ENCODE measurements at regions not wholly inside any gene's neighbourhood (a gene's known extent, or its start where the extent isn't known, plus 50 kb on each side); places are given as distances from the start of the nearest gene placed in this dataset.

- Histone ChIP-seq H3K4me1 (ENCODE audit: low read depth) (no peaks in the 10 kb centered on the region), H3K27ac (no peak overlapping the region), H3K36me3 (no peaks in the 10 kb centered on the region), H3K4me3 (no peak overlapping the region), H3K27me3 (no peaks in the 10 kb centered on the region), H3K9me3 (ENCODE audit: low read depth) (no peaks in the 10 kb centered on the region)
- no peak for TF ChIP-seq CTCF (IDR thresholded peaks at IDR 0.05; ENCODE audit: low read depth, low read length)
- DNase-seq (ENCODE audit: low read depth in 1 of 2, low spot score in 1 of 2), result no peak
These were observed 186.4 kb downstream of the RNF152 start for GRCh38 chr18:61706276-61706915.

- Histone ChIP-seq H3K9me3 (ENCODE audit: low read depth) (no peaks in the 10 kb centered on the region), H3K27ac (no peak overlapping the region), H3K4me1 (ENCODE audit: low read depth) (no peaks in the 10 kb centered on the region), H3K36me3 (no peaks in the 10 kb centered on the region), H3K27me3 (no peaks in the 10 kb centered on the region), H3K4me3 (no peak overlapping the region)
- DNase-seq (ENCODE audit: low read depth in 1 of 2, low spot score in 1 of 2), result peak in 1 of 2 donors; percentile 75
- no peak for TF ChIP-seq CTCF (IDR thresholded peaks at IDR 0.05; ENCODE audit: low read depth, low read length)
These were observed 189.3 kb downstream of the RNF152 start for GRCh38 chr18:61703508-61703907.

GRCh38 chr18:61702007-61702406, 190.8 kb downstream of the RNF152 start:
- no peaks in the 10 kb centered on the region for H3K36me3 ChIP-seq
- DNase-seq (ENCODE audit: low read depth in 1 of 2, low spot score in 1 of 2), result peak in 1 of 2 donors; percentile 46
- H3K4me3 ChIP-seq, result no peak overlapping the region
- TF ChIP-seq CTCF (IDR thresholded peaks at IDR 0.05; ENCODE audit: low read depth, low read length), result no peak
- no peaks in the 10 kb centered on the region for H3K9me3 ChIP-seq (ENCODE audit: low read depth)
- H3K4me1 ChIP-seq (ENCODE audit: low read depth), result no peaks in the 10 kb centered on the region
- H3K27me3 ChIP-seq, result no peaks in the 10 kb centered on the region
- no peak overlapping the region for H3K27ac ChIP-seq

GRCh38 chr18:61699397-61700110, 193.3 kb downstream of the RNF152 start:
- Histone ChIP-seq H3K4me3 (no peak overlapping the region), H3K27me3 (no peaks in the 10 kb centered on the region), H3K27ac (no peak overlapping the region), H3K9me3 (ENCODE audit: low read depth) (no peaks in the 10 kb centered on the region), H3K4me1 (ENCODE audit: low read depth) (no peaks in the 10 kb centered on the region), H3K36me3 (no peaks in the 10 kb centered on the region)
- no peak for DNase-seq (ENCODE audit: low read depth in 1 of 2, low spot score in 1 of 2)
- TF ChIP-seq CTCF (IDR thresholded peaks at IDR 0.05; ENCODE audit: low read depth, low read length), result no peak

GRCh38 chr18:61697306-61697909, 195.4 kb downstream of the RNF152 start:
- no peaks in the 10 kb centered on the region for H3K4me1 ChIP-seq (ENCODE audit: low read depth)
- H3K9me3 ChIP-seq (ENCODE audit: low read depth), result no peaks in the 10 kb centered on the region
- no peaks in the 10 kb centered on the region for H3K27me3 ChIP-seq
- DNase-seq (ENCODE audit: low read depth in 1 of 2, low spot score in 1 of 2), result no peak
- H3K4me3 ChIP-seq, result no peak overlapping the region
- H3K36me3 ChIP-seq, result no peaks in the 10 kb centered on the region
- TF ChIP-seq CTCF (IDR thresholded peaks at IDR 0.05; ENCODE audit: low read depth, low read length), result no peak
- no peak overlapping the region for H3K27ac ChIP-seq

Data from cardiac muscle cell (in vitro differentiated cells and primary cell).